ENCODE measurements at regions not wholly inside any gene's neighbourhood (a gene's known extent, or its start where the extent isn't known, plus 50 kb on each side); places are given as distances from the start of the nearest gene placed in this dataset.

- DNase-seq (ENCODE audit: extremely low read depth, low read depth), result no peak
Observed at GRCh38 chr14:100012478-100013327, 52.5 kb upstream of the EVL start.

GRCh38 chr14:100015251-100015655 is 50.0 kb upstream of the EVL start:
- DNase-seq (ENCODE audit: extremely low read depth, low read depth), result no peak
- no peak for TF ChIP-seq CTCF (IDR thresholded peaks at IDR 0.05; ENCODE audit: low read depth, low read length)

More at GRCh38 chr14:100012478-100013327, 52.5 kb upstream of the EVL start:
- TF ChIP-seq CTCF (IDR thresholded peaks at IDR 0.05; ENCODE audit: low read depth, low read length), result no peak
